GM21528 (cell line): ENCODE measurements at regions not wholly inside any gene's neighbourhood (a gene's known extent, or its start where the extent isn't known, plus 50 kb on each side); places are given as distances from the start of the nearest gene placed in this dataset.

Experiments used
- ATAC-seq: cut with Tn5 transposase; IDR thresholded peaks from one replicate; pipeline ENCODE4 v1.9.1; 2021; ENCODE audit warnings: mild to moderate bottlenecking, moderate library complexity; ENCODE audit not compliant: unreplicated experiment, low FRiP score

DNA sequence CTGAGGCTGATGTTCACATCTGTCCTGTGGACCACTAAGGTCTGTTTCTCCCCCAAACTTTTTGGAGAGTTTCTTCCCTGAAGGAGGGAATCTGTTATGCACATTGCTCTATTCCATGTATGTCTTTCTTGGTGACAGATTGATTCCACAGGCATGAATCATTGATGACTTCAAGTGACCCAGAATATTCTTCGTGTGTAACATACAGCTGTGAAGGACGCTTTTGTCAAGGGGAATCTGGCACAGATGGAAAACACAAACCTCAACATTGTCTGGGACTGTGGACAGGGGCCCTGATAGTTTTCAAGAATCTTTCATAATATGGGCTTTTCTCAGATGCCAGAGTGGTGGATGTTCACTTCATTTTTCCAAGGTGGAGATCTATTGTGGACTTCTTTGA, 223.1 kb upstream of the MAF start:
- ATAC-seq, result no peak

DNA sequence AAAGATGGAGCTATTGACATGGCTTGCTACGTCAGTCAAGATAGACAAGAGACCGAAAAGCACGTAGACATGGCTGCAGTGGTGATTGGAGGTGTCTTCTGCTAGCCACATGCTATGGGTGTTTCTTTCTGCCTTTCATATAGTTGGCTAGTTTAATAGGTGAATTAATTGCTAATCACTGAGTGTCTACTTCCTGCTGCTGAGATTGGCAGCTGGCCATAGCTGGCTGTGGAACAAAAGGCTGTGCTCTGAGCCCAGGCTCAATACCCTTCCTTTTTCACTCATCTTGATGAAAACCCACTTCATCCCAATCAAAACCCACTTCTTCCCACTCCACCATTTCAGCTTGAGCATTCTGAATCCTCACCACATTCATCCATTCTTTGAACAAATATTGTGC, 221.4 kb upstream of the MAF start:
- ATAC-seq, result no peak

DNA sequence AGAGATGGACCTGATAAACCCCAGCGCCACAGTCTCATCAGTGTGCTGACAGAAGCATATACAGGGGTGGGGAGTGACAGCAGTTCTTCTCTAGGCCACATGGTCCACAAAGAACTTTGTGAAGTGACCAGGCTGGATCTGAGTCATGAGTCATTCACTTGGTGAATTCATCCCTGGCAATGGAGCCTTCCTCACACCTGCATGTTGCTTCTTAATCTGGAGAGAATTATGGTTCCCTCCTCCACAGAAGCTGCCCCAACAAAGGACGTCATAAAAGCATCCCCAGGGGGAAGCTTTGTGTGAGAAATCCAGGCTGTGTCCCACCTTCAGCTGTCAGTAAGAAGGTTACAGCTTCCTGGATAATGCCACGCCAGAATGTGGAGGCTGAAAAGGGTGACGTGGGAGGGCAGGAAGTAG, 215.6 kb upstream of the MAF start:
- no peak for ATAC-seq

DNA sequence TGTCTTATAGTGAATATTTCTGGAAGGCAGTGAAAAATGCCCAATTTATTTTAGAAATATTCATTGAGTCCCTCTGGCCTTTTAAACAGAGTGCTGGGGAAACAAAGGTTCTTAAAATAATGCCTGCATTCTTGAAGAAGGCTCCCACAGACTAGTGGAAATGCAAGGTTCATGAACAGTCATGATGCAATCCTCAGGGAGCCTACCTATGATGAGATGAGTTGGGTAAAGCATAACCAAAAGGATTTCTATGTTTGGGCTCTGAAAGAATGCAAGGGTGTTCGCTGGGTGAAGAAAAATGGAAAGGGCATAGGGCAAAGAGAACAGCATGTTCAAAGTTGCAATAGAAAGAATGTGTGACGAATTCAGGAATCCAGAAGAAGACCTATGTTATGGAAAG, 214.5 kb upstream of the MAF start:
- ATAC-seq, result no peak

DNA sequence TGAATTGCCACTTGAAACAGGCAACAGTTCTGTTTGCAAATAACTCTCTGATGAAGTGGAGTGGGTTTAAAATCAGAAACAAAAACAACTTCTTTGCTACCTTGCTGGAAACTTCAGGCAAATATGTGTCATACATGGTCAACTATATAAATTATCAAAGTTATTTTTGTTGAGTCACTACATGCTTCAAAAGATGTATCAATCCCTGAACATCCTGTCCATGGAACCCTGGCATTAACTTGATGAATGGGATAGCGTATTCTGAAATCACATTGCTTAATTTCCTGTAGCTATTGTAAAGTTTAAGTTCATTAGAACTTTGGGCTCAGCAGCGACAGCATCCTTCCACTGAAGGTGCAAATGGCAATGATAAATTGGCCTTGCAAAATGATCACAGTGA, 213.6 kb upstream of the MAF start:
- no peak for ATAC-seq

DNA sequence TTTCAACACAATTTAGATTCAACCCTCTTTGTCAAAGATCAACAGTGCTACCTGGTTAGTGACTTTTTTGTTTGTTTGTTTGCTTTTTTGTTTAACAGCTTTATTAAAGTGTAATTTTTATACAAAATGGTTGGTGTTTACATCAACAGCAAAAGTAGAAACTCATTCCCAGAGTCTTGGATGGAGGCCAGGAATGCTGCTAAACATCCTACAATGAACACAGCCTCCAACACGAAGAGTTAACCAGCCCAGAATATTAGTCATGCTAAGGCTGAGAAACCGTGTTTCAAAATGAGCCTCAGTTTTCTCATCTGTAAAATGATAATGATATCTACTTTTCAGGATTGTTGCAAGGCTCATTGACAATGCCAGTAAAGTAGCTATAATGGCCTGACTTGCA, 211.0 kb upstream of the MAF start:
- no peak for ATAC-seq

DNA sequence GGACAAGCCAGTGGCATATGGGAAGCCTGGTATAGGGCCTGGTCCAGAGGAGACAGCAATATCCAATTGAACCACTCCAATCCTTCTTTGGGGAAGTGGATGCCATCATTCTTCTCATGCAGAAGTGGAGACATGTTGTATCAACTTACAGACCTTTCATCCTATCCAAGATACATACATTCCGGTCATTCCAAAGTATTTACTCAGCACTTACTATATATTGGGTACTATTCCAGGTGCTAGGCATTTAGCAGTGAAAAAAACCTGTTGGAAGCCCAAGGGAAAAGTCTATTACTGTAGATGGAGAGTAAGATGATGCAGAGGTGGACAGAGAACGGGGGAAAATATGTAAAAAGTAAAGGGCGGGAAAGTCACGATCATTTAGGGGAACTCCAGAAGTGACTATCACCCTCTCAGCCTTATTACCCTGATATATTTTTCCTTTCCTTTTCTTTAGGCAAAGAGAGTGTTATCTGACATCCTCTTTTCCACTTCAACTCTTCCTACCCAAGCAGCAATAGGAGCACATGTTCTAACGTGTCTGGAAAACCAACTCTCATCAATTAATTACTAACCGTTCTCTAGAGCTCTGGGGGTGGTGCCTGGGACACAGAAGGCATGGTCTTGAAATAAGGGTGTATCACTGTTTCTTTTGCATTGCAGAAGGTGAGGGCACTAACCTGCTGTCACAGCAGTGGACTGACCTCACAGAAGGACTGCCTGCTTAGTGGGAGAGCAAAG, 210.1 kb upstream of the MAF start:
- ATAC-seq, result no peak

DNA sequence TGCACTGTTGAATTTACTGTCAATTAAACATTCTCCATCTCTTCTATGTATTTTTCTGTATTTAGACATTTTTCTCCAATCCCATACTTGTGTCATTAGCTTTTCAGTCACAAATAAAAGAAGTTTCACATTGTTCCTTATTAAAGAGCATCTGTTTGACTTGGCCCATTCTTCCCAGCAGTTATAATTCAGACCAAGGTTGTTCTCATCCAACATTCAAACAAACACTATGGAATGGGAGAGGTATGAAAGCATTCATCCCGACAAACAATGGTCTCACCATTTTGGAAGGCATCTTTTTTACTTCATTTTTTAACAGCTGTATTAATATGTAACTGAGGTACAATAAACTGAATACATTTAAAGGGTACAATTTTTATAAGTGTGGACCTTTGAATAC, 208.8 kb upstream of the MAF start:
- ATAC-seq, result no peak

DNA sequence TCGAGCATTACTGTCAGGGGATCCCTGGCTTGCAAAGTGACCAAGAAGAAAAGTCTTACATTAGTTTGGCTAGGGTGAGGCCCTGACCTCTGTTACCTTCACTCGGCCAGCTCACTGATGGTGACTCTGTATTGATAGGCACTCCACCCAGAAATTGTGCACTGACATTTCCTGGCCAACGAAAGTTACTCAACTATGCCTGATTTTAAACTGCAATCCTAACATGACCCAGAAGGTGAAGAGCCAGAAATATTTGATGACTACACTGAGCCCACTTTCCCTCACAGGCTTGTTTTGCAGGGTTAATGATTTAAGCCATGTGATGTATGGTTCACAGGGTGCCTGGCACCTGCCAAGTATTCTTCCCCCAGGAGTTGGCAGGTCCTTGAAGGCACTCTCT, 208.2 kb upstream of the MAF start:
- no peak for ATAC-seq

DNA sequence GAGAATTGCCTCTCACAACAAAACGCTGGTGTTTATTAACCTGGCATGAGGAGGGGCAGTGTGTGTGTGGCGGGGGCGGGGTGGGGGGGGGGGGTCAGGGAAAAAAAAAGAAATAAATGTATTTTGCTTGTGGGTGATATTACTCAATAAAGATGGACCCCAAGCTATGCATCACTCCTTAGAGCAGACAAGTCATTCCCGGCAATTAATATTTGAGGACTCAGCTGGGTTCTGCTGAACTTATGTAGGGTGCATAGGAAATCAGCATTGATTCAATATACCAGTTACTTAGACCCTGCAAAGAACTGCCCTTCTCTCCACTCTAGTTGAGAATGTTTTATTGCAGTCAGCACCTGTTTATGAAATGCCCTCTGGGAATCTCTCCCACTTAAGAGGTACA, 206.2 kb upstream of the MAF start:
- no peak for ATAC-seq

DNA sequence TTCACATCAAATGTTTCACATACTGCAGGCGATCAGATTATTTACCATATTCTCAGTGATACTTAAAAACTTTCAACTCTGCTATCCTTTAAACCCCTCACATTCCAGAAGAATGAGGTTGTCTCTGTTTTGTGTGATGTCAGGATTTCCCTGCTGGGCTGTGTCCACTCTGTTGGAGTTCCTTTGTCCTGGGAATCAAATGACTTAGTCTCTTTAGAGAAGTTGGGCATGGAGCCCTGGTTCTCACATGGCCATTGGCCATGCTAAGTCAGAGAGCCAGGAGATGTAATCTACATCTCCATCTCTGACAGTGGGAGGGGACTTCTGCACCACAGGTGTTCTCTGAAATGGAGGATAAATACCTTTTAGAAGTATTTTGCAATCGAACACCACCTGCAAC, 205.1 kb upstream of the MAF start:
- no peak for ATAC-seq

DNA sequence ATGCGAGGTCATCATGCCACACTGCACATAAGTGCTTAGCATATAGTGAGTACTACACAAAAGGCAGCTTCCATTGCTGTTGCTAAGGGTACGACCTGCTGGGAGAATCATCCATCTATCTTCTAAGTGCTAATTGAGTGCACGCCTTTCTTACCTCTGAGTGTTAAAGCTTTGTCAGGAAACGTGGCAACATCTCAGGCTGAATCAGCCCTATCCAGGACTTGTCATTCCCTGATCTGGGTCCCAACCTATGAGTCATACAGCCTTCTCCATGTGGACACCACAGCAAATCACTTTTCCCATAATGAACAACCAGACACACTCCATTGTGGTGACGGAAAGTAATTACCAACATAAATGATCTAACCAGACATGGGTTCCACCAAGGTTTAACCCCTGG, 201.1 kb upstream of the MAF start:
- no peak for ATAC-seq

DNA sequence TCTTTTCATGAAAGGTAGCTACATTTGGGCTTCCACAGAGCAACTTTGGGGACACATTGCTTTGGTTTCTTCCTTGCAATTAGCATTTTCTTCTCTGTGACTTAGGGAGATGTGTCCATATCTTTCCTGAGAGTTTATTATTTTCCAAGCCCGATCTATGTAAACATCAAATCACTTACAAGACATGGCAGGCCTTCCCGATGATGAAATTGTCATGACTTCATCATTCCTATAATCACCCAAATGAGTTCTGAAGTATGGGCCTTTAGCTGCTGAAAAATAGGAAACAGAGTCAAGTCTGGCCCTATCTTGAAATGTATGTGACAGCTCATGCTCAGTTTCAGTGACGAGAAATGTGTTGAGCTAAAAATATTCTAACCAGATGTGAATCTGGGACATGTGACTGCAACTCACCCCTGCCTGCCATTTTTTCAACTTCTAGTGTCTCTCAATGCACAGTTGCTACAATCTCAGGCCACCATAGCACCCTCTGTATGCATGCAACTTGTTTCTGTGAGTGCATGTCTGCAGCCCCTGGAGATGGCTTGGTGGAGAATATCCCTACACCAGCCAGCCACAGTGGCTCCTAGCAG, 199.6 kb upstream of the MAF start:
- no peak for ATAC-seq

DNA sequence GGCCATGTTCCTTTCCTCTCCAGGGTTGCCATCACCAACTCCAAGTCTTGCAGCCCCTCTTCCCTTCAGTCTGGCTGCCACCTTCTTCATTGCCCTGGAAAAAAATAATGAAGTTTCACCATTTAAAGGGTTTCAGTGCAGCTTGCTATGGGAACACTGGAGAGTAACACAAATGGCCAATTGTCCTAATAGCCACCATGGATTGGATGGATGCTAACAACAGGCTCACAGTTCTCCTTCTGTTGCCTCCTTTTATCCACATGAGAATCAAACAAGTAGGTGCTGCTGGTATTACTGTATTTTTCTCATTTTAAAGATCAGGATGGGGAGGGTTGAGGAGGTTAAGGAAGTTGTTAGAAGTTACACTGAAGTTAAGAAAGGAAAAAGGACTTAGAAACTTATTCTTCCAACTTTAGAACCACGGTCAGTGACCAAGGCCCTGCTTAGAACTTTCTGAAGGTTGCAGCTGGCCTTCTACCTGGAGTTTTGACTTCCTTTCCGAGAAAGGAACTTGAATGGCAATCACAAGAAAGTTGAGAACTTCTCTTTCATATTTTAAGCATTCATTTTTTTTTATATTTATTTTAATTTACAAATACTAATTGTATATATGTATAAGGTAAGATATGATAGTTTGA, 198.0 kb upstream of the MAF start:
- no peak for ATAC-seq

DNA sequence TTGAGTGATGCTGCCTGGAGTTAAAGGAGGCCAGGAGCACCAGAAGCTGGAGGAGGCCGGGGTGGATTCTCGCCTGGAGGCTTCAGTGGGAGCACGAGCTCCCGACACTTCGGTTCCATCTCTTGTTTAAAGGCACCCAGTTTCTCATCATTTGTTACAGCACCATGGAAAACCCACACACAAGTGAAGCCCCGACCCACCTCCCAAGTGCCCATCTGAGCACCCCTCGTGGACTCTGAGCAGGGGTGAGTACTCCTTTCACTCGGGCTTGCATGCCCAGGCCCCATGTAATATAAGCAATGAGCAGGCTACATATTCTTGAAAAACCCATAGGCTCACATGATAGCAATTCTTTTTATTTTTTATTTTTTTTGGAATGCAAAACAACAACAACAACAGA, 196.9 kb upstream of the MAF start:
- ATAC-seq, result no peak

DNA sequence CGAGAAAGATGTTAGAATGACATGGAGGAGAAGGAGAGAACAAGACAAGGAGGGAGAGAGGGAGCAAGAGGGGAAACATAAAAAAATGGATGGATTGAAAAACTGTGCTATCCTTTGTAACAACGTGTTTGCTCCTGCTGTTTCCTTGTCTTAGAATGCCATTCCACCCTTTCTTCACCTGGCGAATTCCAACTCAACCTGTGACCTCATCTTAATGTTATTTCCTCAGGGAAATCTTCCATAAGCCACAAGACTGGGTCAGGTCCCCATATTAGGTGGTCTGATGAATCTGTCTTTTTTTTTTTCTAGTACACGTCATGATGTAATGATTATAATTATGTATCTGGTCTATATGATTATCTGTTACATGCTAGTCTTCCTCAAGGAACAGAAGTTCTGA, 195.0 kb upstream of the MAF start:
- no peak for ATAC-seq

DNA sequence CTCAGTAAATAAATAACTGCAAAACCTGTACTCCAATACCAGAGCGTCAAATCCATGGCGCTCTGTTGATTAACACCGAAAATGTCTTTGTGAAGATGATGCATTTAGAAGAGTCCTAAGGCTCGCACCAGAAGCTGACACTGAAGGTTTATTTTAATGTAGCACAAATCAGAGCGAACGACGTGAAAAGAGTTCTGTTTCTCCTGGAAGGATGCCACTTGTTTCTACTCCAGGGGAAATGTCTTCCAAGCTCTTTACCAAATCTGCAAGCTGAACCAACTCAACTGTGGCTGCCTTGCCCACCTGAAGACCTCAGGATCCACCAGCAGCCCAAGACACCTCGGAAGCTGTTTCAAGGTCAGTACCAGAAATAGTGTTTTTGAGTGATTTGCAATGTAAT, 194.4 kb upstream of the MAF start:
- ATAC-seq, result no peak

DNA sequence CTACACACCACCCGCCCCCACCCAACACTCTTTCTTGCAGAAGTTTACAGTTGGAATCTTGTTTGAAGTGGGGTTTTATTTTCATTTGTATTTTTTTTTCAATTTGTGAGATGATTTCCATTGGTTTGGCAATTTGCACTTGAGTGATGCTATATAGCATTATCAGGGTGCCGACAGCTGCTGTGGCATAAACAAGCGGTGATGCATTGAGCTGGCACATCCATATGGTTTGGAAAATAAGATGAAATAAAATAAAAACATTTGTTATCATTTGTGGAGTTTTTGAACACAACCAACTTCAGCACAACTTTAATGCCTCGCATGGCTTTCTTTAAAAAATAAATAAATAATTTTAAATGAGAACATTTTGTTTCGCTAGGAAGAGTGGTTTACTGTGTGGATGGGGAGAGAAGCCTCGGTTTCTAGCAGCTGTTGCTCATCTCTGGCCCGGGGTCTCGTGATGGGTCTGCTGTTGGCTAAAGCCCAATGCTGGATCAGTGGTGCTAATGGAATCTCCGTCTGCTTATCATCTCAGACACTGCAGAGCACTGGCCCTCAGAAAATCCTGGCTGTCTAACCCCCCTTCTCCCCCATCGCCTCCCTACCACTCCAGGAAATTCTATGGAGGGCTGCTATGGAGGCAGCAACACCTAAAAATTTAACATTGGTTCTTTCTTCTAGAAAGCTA, 192.3 kb upstream of the MAF start:
- no peak for ATAC-seq

DNA sequence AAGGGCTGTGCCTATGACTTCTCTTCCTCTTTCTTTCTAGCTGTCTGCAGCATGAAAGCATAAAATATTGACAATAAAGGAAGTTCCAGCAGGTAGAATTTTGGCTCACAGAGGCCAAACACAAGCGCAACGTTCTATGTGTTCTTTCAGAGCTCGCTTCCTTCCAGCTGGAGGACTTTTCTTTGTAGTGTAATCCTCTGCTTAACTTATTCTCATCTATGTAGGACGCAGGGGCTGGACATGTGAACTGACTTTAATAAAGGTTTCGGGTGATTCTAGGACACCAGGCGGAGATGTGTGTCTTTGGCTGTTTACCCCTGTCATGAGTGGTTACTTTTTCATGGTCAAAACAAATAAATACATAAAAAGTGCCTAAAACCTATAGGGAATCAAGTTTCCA, 191.5 kb upstream of the MAF start:
- ATAC-seq, result no peak

DNA sequence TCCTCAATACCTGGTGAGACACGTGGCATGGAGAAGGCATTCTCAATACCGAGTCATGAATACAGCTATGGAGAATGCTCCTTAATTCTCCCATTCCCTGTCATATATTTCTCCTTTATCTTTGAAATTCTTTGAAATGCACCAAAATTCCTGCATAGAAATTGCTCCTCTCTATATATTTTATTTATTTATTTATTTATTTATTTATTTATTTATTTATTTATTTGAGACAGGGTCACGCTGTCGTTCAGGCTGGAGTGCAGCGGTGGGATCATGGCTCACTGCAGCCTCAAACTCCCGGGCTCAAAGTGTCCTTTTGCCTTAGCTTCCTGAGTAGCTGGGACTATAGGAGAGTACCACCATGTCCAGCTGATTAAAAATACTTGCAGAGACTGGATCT, 190.3 kb upstream of the MAF start:
- no peak for ATAC-seq

DNA sequence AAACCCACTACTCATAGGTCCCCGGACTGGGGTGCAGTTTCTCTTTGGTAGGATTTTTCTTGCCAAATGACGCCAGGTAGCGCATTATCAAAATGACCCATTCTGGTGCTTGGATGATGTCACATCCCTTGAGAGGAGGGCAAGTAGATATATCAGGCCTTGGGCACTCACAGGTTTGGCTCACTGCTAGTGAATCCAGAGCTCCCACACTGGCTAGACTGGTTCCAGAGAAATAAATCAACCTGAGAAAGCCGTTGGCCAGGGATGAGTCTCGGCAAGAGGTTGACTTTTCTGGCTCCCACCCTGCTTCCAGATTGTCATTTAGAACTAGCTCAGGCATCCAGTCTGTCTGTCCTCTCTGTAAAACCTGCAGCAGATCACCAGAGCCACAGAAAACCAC, 188.4 kb upstream of the MAF start:
- ATAC-seq, result no peak

DNA sequence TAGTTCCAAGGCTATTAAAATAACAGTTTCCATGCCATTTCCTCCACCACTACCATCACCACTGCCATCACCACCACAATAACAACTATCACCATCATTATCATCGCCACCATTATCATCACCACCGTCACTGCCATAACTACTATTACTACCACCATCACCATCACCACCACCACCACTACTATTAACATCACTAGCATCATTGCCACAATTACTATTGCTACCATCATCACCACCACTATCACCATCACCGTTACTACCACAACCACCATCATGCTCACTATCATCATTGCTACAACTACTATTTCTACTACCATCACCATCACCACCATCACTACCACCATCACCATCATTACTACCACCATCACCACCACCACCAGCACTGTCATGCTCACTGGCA, 185.9 kb upstream of the MAF start:
- no peak for ATAC-seq
